Brain microvascular endothelial cell (primary cell): ENCODE measurements at regions not wholly inside any gene's neighbourhood (a gene's known extent, or its start where the extent isn't known, plus 50 kb on each side); places are given as distances from the start of the nearest gene placed in this dataset.

Experiments
- DNase-seq: peaks from one replicate; pipeline ENCODE4 v3.0.0-alpha.2; 2020
- H3K27ac ChIP-seq: fragments of 250-450 bp; sonication (Bioruptor Pico); 2 replicates; pipeline ENCODE4 v1.5.1; 2020; ENCODE audit warnings: mild to moderate bottlenecking, moderate library complexity
- H3K27me3 ChIP-seq: fragments of 250-450 bp; sonication (Bioruptor Pico); replicated peaks from 2 replicates; pipeline ENCODE4 v1.5.1; 2020; ENCODE audit warnings: mild to moderate bottlenecking
- H3K36me3 ChIP-seq: fragments of 250-450 bp; sonication (Bioruptor Pico); replicated peaks from 2 replicates; pipeline ENCODE4 v1.5.1; 2020; ENCODE audit warnings: mild to moderate bottlenecking
- H3K4me3 ChIP-seq: 2 replicates; pipeline ENCODE4 v1.5.1; 2011; ENCODE audit warnings: low read depth, mild to moderate bottlenecking, control low read depth, low read length, moderate library complexity
- CTCF ChIP-seq: IDR thresholded peaks from 2 replicates; pipeline ENCODE4 v1.5.1; 2011; ENCODE audit warnings: low read depth, mild to moderate bottlenecking, moderate library complexity, low read length, control low read depth, inconsistent platforms; ENCODE audit errors: missing control alignments
- in situ Hi-C: cut with HindIII; loops from 2 replicates; pipeline ENCODE4 v1.10.0; 2017; ENCODE audit warnings: low sequenced_read_pairs, low pct_ligation_motif_present

- in situ Hi-C loops = no loop called here
- H3K36me3 ChIP-seq = no peaks in the 10 kb centered on the region
- no peak overlapping the region for H3K4me3 ChIP-seq
- no peaks in the 10 kb centered on the region for H3K27me3 ChIP-seq
- DNase-seq = no peak
- TF ChIP-seq CTCF = peak; percentile 24
- H3K27ac ChIP-seq = no peak overlapping the region
These were observed 85.4 kb upstream of the OTOS start for GRCh38 chr2:240225660-240226475.

GRCh38 chr2:240226672-240227537 lies 86.4 kb upstream of the OTOS start:
- in situ Hi-C loops = no loop called here
- TF ChIP-seq CTCF = no peak
- no peak for DNase-seq

GRCh38 chr2:240227538-240228428 lies 87.3 kb upstream of the OTOS start:
- TF ChIP-seq CTCF = no peak
- no peak for DNase-seq
- no peaks in the 10 kb centered on the region for H3K27me3 ChIP-seq
- H3K4me3 ChIP-seq = no peak overlapping the region
- H3K27ac ChIP-seq = no peak overlapping the region
- in situ Hi-C loops = no loop called here
- H3K36me3 ChIP-seq = no peaks in the 10 kb centered on the region

More at GRCh38 chr2:240226672-240227537, 86.4 kb upstream of the OTOS start:
- H3K27ac ChIP-seq = no peak overlapping the region
- no peak overlapping the region for H3K4me3 ChIP-seq
- no peaks in the 10 kb centered on the region for H3K27me3 ChIP-seq
- no peaks in the 10 kb centered on the region for H3K36me3 ChIP-seq

- DNase-seq = no peak
- Histone ChIP-seq H3K36me3 (no peaks in the 10 kb centered on the region), H3K4me3 (no peak overlapping the region), H3K27ac (no peak overlapping the region), H3K27me3 (no peaks in the 10 kb centered on the region)
- in situ Hi-C loops = no loop called here
- TF ChIP-seq CTCF = no peak
These were observed 88.5 kb upstream of the OTOS start for GRCh38 chr2:240229005-240229404.

GRCh38 chr2:240229603-240230235 lies 89.3 kb upstream of the OTOS start:
- H3K4me3 ChIP-seq = no peak overlapping the region
- no peaks in the 10 kb centered on the region for H3K27me3 ChIP-seq
- DNase-seq = no peak
- no peak for TF ChIP-seq CTCF
- H3K36me3 ChIP-seq = no peaks in the 10 kb centered on the region
- H3K27ac ChIP-seq = no peak overlapping the region
- in situ Hi-C loops = loop anchor here (10.0 kb wide), 1 partner anchor 205 kb away; the partner anchor contains the start of gene GPC1
